ENCODE measurements at regions not wholly inside any gene's neighbourhood (a gene's known extent, or its start where the extent isn't known, plus 50 kb on each side); places are given as distances from the start of the nearest gene placed in this dataset.
A peak's percentile ranks its signal among the peaks of the same experiment; 100 is the strongest.

DNA sequence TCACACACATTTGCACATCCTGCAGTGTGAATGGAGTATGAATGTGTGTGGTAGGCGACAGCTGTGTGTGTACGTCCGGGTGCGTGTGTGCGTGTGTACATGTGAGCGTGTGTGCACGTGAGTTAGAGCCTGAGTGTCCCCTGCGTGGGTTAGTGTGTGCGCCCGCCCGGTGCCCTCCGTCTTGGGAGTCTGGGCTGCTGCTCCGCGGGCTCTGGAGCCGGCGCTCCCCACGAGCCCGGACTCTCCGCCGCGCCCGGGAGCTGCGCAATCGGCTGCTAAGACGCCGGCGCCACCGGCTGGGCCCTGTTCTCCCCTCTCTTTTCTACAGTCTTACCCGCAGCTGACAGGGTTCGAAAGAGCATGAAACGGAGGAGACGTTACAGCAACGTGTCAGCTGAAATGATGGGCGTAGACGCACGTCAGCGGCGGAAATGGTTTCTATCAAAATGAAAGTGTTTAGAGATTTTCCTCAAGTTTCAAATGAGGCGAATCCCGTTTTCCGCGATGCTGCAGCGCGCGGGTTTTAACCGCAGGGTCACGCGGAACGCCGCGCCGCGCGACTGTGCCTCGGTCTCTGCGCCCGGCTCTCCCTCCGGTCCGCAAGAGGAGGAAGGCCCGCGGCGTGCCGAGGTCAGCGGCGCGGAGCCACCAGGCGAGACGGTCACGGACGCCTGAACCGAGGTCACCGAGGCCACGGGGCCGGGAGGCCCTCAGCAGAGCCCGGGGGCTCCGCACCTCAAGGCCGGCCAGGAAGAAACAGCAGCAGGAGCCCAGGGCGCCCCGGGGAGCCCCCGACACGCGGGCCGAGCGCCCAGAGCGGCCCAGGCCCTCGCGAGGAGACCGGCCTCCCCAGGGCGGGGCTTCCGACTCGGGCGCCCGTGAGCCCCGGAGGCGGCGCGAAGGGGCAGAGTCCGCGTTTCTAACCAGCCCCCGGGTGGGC lies 95.3 kb upstream of the BHLHE23 start:
- H3K9ac ChIP-seq (ENCODE audit: insufficient read depth, low read depth, low read length): no peak overlapping the region
- TF ChIP-seq, protein P1, sequence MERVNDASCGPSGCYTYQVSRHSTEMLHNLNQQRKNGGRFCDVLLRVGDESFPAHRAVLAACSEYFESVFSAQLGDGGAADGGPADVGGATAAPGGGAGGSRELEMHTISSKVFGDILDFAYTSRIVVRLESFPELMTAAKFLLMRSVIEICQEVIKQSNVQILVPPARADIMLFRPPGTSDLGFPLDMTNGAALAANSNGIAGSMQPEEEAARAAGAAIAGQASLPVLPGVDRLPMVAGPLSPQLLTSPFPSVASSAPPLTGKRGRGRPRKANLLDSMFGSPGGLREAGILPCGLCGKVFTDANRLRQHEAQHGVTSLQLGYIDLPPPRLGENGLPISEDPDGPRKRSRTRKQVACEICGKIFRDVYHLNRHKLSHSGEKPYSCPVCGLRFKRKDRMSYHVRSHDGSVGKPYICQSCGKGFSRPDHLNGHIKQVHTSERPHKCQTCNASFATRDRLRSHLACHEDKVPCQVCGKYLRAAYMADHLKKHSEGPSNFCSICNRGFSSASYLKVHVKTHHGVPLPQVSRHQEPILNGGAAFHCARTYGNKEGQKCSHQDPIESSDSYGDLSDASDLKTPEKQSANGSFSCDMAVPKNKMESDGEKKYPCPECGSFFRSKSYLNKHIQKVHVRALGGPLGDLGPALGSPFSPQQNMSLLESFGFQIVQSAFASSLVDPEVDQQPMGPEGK (CRISPR knock-in tag; IDR thresholded peaks at IDR 0.05): peak; percentile 10; the same call in 1 of the 2 replicates
- no peak for TF ChIP-seq NKX3-1 (CRISPR knock-in tag; IDR thresholded peaks at IDR 0.05)
- no peak for TF ChIP-seq TEAD2 (CRISPR knock-in tag; IDR thresholded peaks at IDR 0.05)
- no peak for TF ChIP-seq AHDC1 (CRISPR knock-in tag; IDR thresholded peaks at IDR 0.05; ENCODE audit: borderline replicate concordance)
- TF ChIP-seq IRF9 (CRISPR knock-in tag; IDR thresholded peaks at IDR 0.05; ENCODE audit: borderline replicate concordance): peak; percentile 39; the same call in 1 of the 2 replicates

More for the DNA sequence above, 95.3 kb upstream of the BHLHE23 start:
- Histone ChIP-seq H3K36me3 (replicated peaks in 1 of 2; ENCODE audit: control insufficient read depth in 1 of 2, insufficient read depth in 2 of 2, low read length in 2 of 2) (no peaks in the 10 kb centered on the region), H3K27me3 (ENCODE audit: control insufficient read depth in 1 of 2, insufficient read depth in 2 of 2, low read length in 2 of 2) (peaks cover 18 to 58% of the 10 kb centered on the region in 2 experiments), H3K27ac (ENCODE audit: extremely low read length, insufficient read depth, low read length) (no peak overlapping the region), H3K4me1 (ENCODE audit: insufficient read depth, low read length) (peaks cover 9% of the 10 kb centered on the region; the same call in 1 of the 2 replicates), H2AFZ (ENCODE audit: low read length) (no peak overlapping the region), H3K9me3 (ENCODE audit: low read length) (no peaks in the 10 kb centered on the region), H3K4me2 (ENCODE audit: low read depth, low read length) (peak overlapping the region; percentile 78), H3K4me3 (replicated peaks in 1 of 3; ENCODE audit: insufficient read depth in 1 of 3, low read depth in 2 of 3, low read length in 3 of 3) (peak overlapping the region; percentile 37 to 67 (median 56); a peak in 5 of 6 replicates), H4K20me1 (ENCODE audit: insufficient read depth, low read length) (peaks cover 17% of the 10 kb centered on the region; the same call in 1 of the 2 replicates), H3K79me2 (ENCODE audit: insufficient read depth, low read length) (no peaks in the 10 kb centered on the region)
- 2% methylated on average over 84 of the region's 100 CpGs for WGBS (ENCODE audit: low lambda C conversion rate)
- CTCF ChIA-PET (ENCODE audit: low intra/inter-chr PET ratio, low total read pairs): no interaction called here
- DNase-seq (ENCODE audit: low spot score): no peak
- POLR2A ChIA-PET: no interaction called here
- ATAC-seq: peak; percentile 41
- in situ Hi-C loops (cut with HindIII; ENCODE audit: extremely low pct_ligation_motif_present, low pct_unique_long_range_greater_than_20kb) (no loop called here), intact Hi-C loops (cut with micrococcal nuclease; ENCODE audit: unreplicated experiment) (no loop called here)
- FAIRE-seq: no peak
- BruUV-seq (replicated peaks): no TSS peak

Measured in HepG2 (cell line).